ENCODE measurements at regions not wholly inside any gene's neighbourhood (a gene's known extent, or its start where the extent isn't known, plus 50 kb on each side); places are given as distances from the start of the nearest gene placed in this dataset.

DNA sequence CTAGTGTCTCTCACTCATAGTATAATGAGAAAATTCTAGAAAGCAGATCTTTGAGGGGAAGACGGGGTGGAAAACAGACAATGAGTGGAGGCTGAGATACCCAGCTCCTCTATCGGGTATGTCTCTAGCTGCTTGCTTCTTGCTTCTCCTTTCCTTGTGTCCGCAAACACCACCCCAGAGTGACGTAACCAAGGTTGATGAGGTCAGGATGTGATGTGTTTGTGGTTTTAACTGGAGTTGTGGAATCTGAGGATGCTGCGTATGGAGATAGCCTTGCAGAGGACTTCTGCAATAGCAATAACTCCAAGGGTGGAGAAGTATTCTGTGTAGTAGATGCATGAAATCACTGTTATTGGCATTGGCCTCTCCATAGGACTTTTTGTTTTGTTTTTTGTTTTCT, 132.7 kb upstream of the IFNGR1 start:
- TF ChIP-seq, protein P1, sequence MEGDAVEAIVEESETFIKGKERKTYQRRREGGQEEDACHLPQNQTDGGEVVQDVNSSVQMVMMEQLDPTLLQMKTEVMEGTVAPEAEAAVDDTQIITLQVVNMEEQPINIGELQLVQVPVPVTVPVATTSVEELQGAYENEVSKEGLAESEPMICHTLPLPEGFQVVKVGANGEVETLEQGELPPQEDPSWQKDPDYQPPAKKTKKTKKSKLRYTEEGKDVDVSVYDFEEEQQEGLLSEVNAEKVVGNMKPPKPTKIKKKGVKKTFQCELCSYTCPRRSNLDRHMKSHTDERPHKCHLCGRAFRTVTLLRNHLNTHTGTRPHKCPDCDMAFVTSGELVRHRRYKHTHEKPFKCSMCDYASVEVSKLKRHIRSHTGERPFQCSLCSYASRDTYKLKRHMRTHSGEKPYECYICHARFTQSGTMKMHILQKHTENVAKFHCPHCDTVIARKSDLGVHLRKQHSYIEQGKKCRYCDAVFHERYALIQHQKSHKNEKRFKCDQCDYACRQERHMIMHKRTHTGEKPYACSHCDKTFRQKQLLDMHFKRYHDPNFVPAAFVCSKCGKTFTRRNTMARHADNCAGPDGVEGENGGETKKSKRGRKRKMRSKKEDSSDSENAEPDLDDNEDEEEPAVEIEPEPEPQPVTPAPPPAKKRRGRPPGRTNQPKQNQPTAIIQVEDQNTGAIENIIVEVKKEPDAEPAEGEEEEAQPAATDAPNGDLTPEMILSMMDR (IDR thresholded peaks at IDR 0.05; ENCODE audit: extremely low read depth, insufficient read depth, missing control alignments): no peak
- in situ Hi-C loops (cut with MboI; ENCODE audit: low pct_unique_long_range_greater_than_20kb, low sequenced_read_pairs, unreplicated experiment): no loop called here
- DNase-seq (ENCODE audit: low spot score): no peak

- in situ Hi-C loops (cut with MboI; ENCODE audit: low pct_unique_long_range_greater_than_20kb, low sequenced_read_pairs, unreplicated experiment): no loop called here
- no peak for DNase-seq (ENCODE audit: low spot score)
- TF ChIP-seq, protein P1 (IDR thresholded peaks at IDR 0.05; ENCODE audit: extremely low read depth, insufficient read depth, missing control alignments): no peak
Measured at GRCh38 chr6:137350857-137351256, 131.7 kb upstream of the IFNGR1 start.

- DNase-seq (ENCODE audit: low spot score): no peak
- in situ Hi-C loops (cut with MboI; ENCODE audit: low pct_unique_long_range_greater_than_20kb, low sequenced_read_pairs, unreplicated experiment): no loop called here
- TF ChIP-seq, protein P1 (IDR thresholded peaks at IDR 0.05; ENCODE audit: extremely low read depth, insufficient read depth, missing control alignments): no peak
Measured at GRCh38 chr6:137349856-137350830, 131.0 kb upstream of the IFNGR1 start.

DNA sequence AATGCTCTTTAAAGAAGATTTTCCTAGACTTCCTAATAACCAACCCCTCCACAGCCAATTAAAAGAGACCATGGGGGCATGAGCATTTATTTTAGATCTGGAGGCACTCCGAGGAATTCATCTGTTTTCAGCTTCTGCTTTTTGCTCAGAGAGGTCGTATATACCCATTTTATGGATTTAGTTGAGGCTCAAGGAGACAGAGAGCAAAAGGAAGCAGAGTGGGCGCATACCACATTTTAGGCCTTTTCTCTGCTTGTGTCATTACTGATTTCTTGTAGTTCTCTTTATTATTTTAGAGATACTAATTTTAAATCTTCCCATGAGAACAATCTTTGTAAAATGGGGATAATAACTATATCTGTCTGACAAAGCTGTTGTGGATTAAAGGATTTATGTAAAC, 129.6 kb upstream of the IFNGR1 start:
- in situ Hi-C loops (cut with MboI; ENCODE audit: low pct_unique_long_range_greater_than_20kb, low sequenced_read_pairs, unreplicated experiment): no loop called here
- TF ChIP-seq, protein P1 (IDR thresholded peaks at IDR 0.05; ENCODE audit: extremely low read depth, insufficient read depth, missing control alignments): no peak
- DNase-seq (ENCODE audit: low spot score): no peak

- TF ChIP-seq, protein P1 (IDR thresholded peaks at IDR 0.05; ENCODE audit: extremely low read depth, insufficient read depth, missing control alignments): no peak
- no peak for DNase-seq (ENCODE audit: low spot score)
- in situ Hi-C loops (cut with MboI; ENCODE audit: low pct_unique_long_range_greater_than_20kb, low sequenced_read_pairs, unreplicated experiment): no loop called here
Measured at GRCh38 chr6:137343241-137343640, 124.1 kb upstream of the IFNGR1 start.

GRCh38 chr6:137342607-137343190, 123.5 kb upstream of the IFNGR1 start:
- TF ChIP-seq, protein P1 (IDR thresholded peaks at IDR 0.05; ENCODE audit: extremely low read depth, insufficient read depth, missing control alignments): no peak
- in situ Hi-C loops (cut with MboI; ENCODE audit: low pct_unique_long_range_greater_than_20kb, low sequenced_read_pairs, unreplicated experiment): no loop called here
- no peak for DNase-seq (ENCODE audit: low spot score)
